Urothelium cell line (cell line): ENCODE measurements at regions not wholly inside any gene's neighbourhood (a gene's known extent, or its start where the extent isn't known, plus 50 kb on each side); places are given as distances from the start of the nearest gene placed in this dataset.
"Not testable (repeated sequence)": the region's sequence is repeated elsewhere in the genome, so short reads cannot be mapped to it uniquely, and the experiment has no call there.

Source experiments
- DNase-seq: peaks from one replicate; pipeline ENCODE4 v3.0.0; 2011; ENCODE audit warnings: low spot score, mixed read lengths
- FAIRE-seq: peaks from 2 replicates; lab custom pipeline; 2011; peaks lifted over from hg19 to GRCh38; lab: Jason Lieb, UNC

DNA sequence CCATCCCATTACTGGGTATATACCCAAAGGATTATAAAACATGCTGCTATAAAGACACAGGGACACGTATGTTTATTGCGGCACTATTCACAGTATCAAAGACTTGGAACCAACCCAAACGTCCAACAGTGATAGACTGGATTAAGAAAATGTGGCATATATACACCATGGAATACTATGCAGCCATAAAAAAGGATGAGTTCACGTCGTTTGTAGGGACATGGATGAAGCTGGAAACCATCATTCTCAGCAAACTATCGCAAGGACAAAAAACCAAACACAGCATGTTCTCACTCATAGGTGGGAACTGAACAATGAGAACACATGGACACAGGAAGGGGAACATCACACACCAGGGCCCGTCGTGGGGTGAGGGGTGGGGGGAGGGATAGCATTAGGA is 106.1 kb downstream of the CHD1L start:
- not testable (repeated sequence) for FAIRE-seq

DNA sequence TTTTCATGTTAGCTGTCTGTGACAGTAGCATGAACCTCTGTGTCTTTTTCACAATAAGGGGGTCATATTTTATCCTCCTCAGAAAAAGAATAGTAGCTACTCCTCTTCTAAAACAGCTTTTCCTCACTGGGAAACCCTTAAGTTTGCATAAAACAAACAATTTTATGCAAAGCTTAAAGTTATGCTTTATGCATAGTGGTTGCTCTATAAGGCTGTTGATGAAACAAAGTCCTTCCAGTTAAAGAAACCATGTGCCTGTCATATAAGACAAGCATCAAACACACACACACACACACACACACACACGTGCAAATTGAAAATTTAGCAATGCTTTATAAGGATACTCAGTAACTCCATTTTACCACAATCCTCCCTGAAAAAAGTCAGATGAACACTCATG is 107.0 kb downstream of the CHD1L start:
- DNase-seq (no peak), FAIRE-seq (no peak)

More for the DNA sequence above, 106.1 kb downstream of the CHD1L start:
- DNase-seq, result not testable (repeated sequence)

DNA sequence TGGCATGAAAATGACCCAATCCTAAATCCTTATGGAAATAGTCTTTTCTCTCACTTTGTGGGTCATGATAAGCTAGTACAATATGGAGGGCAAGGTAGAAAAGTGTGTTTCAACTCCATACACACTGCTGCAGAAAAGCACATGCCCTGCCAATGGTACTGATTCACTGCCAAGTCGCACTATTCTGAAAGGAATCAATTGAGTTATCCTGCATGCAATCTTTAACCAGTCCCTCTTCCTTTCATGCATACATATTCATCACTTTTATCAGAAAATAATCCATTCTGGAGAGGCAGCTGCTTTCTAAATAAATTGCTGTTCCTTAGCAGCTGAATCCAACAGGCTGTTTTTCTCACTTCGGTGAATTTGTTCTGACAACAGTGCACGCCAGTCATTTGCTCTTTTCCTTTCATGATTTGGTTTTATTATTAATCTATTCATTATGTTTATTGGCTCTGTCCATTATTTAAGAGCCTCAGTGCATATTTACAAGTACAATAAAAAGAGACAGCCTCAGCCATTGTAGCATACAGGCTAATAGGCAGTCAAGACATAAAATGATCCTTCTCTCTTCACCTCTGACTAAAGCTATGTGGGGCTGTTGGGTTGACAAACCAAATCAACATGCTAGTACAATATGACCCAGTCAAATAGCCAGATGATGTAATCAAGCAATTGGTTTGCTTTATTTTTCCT is 108.8 kb downstream of the CHD1L start:
- DNase-seq (no peak), FAIRE-seq (no peak)

DNA sequence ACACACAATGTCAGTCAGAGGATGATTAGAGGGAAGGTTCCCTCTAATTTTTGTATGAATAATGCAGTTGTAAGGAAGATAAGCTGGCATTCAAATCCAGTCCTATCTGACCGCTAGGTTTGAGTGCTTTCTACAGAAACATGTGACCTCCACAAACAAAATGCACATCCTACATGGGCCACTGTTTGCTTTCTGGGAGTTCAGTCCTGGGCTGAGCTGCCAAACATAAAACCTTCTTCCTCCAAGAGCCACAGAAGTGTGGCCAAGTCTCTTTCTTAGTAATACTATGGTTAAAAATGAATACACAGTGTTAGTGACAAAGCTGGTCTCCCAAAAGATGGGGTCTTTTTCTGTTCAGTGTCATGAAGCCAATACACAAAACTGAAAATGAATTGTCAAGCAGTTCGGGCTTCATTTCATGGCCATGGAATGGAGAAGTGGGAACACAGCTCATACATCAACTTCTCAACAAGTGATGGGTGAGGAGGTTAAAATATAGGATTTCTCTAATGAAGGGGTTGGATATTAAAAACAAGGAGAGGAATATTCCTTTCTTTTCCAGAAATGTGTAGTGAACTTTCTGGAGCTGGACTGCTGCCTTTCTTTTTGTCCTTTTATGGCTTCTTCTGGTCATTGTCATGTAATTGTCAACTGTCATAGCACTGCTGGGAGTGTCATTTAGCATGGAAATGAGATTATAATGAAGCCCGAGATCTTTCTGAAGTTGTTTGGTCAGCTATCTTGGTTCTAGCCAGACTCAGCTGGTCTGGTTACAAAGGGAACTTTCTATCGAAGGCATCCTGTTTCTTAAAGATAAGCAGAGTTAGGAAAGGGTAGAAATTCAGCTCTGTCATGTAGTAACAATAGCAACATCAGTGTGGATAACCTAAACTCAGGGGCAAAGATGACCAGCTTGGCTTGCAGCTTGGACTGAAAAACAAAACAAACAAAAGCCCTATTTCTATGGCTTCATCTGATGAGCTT is 135.1 kb downstream of the CHD1L start:
- DNase-seq (no peak), FAIRE-seq (no peak)

DNA sequence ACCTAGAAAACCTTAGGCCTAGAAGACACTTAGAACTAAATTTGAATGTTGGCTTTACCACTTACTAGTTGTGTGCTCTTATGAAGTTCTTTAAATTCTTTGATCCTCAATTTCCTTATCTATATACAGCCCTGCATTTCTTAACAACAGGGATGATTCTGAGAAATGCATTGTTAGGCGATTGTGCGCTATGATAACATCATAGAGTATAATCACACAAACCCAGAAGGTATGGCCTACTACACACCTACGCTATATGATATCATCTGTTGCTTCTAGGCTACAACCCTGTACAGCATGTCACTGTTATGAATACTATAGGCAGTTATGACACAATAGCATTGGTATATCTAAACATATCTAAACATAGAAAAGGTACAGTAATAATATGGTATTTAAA is 137.4 kb downstream of the CHD1L start:
- DNase-seq (no peak), FAIRE-seq (no peak)

DNA sequence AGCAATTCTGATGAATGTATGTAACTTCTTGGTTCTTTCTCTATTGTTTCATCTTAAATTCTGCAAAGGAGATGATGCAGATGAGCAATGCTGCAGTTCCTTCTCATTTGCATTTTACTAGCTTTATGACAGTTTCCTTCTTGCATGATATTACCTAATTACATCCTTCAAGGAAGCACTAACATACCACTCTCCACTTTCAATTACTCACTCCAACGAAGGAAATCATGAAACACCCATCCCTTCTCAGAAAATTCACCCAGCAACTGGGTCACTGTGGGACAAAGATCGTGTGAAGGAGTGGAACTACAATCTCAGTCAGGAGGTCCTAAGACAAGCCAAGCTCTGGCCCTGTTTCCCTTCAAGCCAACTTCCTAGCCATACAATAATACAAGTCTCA is 142.3 kb downstream of the CHD1L start:
- no peak for FAIRE-seq
- no peak for DNase-seq

DNA sequence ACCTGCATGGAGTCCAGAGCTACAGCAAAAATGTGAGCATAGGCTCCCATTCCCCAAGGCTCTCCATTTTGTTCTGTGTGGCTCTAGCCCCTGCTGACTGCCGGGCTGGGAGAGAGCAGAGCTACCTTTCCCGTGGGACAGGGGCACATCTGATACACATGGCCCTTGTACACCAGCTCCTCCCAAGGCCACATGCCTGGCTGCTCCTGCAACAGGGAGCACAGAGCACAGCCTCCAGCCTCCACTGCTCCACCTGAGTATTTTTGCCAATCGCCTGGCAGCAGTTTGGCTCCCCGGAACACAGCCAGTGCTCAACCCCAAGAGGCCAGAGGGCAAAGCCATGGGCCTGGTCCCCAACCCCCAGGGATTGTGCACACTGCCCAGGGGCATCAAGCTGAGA is 146.5 kb downstream of the CHD1L start:
- DNase-seq (no peak), FAIRE-seq (no peak)

DNA sequence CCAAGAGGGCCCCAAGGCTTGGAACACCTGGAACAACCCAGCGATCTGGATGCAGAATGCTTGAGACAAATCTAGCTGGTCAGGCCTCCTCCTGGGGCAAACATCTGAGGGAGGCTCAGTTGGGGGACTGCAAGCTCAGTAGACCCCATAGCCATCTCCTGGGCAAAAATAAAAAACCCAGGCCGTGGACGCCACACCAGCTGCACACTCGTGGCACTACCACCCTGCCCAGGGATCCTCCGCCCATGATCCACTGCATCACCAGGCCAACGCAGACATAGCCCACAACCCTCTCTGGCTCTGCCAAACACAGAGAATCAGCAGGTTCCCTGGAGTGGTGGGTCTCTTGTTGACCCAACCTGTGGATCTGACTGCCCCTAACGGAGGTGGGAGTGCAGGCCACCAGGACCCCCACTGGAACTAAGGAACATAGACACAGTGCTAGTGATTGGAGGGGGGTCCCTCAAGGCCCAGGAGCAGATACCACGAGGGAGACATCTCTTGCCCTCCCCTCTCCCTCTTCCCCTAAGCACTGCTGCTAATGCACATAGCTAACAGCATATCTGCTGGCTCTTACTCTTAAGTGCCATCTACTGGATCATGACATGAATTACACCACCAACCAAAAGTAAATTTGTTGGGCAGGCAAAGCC is 147.2 kb downstream of the CHD1L start:
- no peak for FAIRE-seq
- DNase-seq, result peak; percentile 58

DNA sequence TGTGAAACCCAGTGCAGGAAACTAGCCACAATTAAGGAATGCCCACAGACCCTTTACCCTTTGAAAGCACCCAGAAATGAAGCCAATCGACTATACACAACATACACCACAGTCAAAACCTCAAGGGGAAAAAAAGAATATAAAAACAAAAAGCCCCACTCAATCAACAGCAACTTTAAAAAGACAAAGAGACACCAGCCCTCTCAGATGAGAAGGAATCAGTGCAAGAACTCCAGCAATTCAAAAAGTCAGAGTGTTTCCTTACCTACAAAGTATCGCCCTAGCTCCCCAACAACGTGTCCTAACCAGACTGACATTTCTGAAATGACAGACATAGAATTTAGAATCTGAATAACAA is 147.7 kb downstream of the CHD1L start:
- FAIRE-seq, result no peak
- no peak for DNase-seq

DNA sequence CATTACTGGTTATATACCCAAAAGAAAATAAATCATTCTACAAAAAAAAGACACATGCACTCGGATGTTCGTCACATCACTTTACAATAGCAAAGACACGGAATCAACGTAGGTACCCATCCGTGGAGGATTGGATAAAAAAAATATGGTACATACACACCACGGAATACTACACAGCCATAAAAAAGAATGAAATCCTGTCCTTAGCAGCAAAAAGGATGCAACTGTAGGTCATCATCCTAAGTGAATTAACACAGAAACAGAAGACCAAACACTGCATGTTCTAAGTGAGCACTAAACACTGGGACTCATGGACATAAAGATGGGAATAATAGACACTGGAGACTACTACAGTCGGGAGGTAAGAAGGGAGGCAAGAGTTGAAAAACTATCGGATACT is 148.6 kb downstream of the CHD1L start:
- no peak for FAIRE-seq
- DNase-seq, result no peak

DNA sequence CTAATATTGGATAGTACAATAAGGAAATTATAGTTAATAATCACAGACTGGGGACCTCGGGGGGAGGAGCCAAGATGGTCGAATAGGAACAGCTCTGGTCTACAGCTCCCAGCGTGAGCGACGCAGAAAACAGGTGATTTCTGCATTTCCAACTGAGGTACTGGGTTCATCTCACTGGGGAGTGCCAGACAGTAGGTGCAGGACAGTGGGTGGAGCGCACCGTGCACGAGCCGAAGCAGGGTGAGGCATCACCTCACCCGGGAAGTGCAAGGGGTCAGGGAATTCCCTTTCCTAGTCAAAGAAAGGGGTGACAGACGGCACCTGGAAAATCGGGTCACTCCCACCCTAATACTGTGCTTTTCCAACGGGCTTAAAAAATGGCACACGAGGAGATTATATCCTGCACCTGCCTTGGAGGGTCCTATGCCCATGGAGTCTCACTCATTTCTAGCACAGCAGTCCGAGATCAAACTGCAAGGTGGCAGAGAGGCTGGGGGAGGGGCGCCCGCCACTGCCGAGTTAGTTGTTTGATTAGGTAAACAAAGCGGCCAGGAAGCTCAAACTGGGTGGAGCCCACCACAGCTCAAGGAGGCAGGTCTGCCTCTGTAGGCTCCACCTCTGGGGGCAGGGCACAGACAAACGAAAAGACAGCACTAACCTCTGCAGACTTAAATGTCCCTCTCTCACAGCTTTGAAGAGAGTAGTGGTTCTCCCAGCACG is 138.8 kb upstream of the BCL9 start:
- FAIRE-seq, DNase-seq: not testable (repeated sequence)

DNA sequence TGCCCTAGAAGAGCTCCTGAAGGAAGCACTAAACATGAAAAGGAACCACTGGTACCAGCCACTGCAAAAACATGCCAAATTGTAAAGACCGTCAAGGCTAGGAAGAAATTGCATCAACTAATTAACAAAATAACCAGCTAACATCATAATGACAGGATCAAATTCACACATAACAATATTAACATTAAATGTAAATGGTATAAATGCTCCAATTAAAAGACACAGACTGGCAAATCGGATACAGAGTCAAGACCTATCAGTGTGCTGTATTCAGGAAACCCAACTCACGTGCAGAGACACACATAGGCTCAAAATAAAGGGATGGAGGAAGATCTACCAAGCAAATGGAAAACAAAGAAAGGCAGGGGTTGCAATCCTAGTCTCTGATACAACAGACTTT is 137.0 kb upstream of the BCL9 start:
- DNase-seq, result not testable (repeated sequence)

DNA sequence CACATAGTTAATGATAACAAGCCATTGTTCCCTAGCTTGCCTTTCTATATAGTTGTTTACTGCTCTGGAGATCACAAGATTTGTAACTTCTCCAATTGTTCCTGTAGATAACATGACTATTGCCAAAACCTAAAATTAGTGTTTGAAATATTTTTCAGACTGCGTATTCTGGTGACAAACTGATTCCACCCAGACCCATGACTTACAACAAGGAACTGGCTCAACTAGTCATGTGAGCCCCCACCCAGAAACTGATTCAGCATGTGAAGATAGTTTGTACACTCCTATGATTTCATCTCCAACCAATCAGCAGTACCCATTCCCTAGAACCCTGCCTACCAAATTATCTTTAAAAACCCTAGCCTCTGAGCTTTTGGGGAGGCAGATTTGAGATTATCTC is 131.4 kb upstream of the BCL9 start:
- DNase-seq (no peak), FAIRE-seq (no peak)

More for the DNA sequence above, 137.0 kb upstream of the BCL9 start:
- not testable (repeated sequence) for FAIRE-seq

DNA sequence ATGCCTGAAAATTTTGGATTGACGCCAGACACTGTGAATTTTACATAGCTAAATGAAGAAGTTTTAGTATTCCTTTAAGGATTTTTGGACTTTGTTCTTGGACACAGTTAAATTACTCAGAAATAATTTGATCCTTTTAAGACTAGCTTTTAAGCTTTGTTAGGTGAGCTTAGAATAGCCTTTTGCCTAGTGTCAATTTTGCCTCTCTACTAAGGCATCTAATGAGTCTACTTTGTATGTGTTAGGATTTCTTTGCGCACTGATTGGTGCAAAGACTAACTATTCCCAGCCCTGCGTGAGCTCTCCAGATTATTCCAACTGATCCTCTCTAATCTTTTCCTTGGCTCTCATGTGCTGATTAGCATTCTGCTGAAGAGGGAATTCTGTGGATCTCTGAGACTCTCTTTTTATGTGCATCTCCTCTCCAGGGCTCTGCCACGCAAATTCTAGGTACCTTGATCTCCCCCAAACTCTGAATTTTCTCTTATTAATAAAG is 128.1 kb upstream of the BCL9 start:
- FAIRE-seq, result no peak
- no peak for DNase-seq

DNA sequence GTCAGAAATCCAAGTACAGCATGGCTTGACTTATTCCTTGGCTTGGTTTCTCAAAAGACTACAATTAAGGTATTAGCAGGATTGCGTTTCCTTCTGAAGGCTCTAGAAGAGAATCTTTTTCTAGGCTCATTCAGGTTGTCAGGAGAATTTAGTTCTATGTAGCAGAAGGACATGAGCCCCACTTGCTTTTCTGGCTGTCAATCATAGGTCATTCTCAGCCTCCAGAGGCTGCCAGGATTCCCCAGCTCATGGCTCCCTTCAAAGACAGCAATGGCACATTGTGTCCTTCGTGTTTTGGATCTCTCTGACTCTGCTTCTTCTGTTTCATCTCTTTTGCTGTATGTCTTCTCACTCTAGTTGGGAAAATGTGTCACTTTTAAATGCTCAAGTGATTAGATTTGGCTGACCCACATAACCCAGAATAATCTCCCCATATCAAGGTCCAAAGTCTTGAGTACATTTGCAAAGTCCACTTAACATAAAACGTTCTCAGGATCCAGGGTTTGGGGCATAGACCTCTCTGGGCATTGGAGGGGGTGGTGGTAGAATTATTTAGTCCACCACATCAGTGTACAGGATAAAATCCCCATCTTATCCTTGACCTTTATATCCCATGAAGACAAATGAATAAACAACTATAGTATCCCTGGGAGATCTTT is 126.7 kb upstream of the BCL9 start:
- DNase-seq (no peak), FAIRE-seq (no peak)

DNA sequence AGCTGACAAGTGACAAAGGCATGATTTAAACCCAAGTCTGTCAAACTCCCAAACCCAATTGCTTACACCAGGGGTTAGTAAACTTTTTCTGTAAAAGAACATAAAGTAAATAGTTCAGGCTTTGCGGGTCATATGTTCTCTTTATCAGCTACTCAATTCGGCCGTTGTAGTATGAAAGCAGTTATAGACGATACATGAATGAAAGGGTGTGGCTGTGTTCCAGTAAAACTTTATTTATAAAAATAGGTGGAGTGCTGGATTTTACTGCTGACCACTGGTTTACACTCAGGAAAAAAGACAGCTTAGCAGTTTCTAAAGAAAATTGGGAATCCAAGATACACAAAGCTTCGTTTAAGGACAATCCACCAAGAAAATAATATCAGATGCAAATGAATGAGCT is 124.3 kb upstream of the BCL9 start:
- no peak for DNase-seq
- no peak for FAIRE-seq

DNA sequence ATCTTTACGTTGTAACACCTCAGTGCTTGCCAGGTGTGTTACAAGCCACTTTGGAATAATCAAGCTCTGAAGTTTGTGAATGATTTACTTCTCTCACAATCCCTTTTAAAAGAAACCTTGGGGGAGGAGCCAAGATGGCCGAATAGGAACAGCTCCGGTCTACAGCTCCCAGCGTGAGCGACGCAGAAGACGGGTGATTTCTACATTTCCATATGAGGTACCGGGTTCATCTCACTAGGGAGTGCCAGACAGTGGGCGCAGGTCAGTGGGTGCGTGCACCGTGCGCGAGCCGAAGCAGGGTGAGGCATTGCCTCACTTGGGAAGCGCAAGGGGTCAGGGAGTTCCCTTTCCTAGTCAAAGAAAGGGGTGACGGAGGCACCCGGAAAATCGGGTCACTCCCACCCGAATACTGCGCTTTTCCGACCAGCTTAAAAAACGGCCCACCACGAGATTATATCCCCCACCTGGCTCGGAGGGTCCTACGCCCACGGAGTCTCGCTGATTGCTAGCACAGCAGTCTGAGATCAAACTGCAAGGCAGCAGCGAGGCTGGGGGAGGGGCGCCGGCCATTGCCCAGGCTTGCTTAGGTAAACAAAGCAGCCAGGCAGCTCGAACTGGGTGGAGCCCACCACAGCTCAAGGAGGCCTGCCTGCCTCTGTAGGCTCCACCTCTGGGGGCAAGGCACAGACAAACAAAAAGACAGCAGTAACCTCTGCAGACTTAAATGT is 118.0 kb upstream of the BCL9 start:
- FAIRE-seq, DNase-seq: not testable (repeated sequence)

DNA sequence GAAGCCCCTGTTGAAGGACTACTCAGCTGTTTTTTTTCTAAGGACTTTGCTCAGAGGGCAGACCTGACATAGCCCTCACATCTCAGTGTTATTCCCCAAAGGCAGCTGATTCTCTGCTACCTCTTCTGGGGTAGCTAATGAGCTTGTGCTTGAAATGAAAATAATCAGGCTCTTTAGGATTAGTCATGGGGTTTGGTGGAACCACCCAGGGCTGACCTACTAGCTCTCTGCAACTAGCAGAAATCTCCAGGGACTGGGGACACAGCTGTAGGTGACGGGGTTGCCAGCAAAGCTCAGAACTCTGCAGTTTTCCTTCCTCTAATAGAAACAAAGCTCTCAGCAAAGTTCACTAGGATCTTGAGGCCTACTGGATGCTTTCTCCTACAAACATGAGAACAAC is 106.4 kb upstream of the BCL9 start:
- DNase-seq (no peak), FAIRE-seq (no peak)

DNA sequence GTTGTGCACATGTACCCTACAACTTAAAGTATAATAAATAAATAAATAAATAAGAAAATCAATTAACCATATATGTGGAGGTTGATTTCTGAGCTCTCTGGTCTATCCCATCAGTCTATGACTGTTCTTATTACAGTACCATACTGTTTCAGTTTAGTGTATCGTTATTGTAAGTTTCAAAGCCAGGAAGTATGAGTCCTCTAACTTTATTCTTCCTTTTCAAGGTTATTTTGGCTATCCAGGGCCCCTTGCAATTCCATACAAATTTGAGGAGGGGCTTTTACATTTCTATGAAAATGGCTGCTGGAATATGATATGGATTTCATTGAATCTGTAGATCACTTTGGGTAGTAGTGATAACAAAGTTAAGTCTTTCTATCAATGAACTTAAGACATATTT is 96.9 kb upstream of the BCL9 start:
- DNase-seq (no peak), FAIRE-seq (no peak)

DNA sequence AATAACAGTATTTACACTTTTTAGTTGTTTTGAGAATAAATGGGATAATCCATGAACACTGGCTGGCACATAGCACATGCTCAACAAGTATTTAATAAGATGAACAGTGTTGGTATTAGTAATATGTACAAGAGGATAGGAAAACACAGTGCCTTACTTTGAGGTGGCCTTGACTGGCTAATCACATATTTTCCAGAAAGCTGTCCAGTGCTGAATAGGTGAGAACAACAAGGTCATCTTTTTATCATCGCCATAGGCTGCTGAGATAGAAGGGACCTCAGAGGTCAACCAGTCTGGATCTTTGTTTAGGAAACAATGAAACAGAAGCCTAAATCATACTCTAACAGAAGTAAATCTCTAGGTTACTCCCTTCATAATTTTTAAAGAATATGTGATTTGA is 89.7 kb upstream of the BCL9 start:
- DNase-seq, result no peak
- FAIRE-seq, result no peak
